ENCODE measurements at regions not wholly inside any gene's neighbourhood (a gene's known extent, or its start where the extent isn't known, plus 50 kb on each side); places are given as distances from the start of the nearest gene placed in this dataset.
"Not testable (repeated sequence)": the region's sequence is repeated elsewhere in the genome, so short reads cannot be mapped to it uniquely, and the experiment has no call there.

- no peak for DNase-seq
- Histone ChIP-seq H3K36me3 (no peaks in the 10 kb centered on the region), H3K9me3 (no peaks in the 10 kb centered on the region), H3K27ac (no peak overlapping the region), H3K4me1 (peaks cover 4% of the 10 kb centered on the region), H3K4me3 (no peak overlapping the region), H3K27me3 (peaks cover 52% of the 10 kb centered on the region)
- intact Hi-C loops (cut with DNase I) = no loop called here
- TF ChIP-seq CTCF (IDR thresholded peaks at IDR 0.05) = no peak
- ATAC-seq = no peak
Observed at GRCh38 chr4:112708772-112709171, 71.8 kb downstream of the LARP7 start.

GRCh38 chr4:112714922-112715901 lies 78.3 kb downstream of the LARP7 start:
- Histone ChIP-seq H3K27ac (no peak overlapping the region), H3K36me3 (no peaks in the 10 kb centered on the region), H3K27me3 (peaks cover 5% of the 10 kb centered on the region), H3K4me3 (no peak overlapping the region), H3K9me3 (no peaks in the 10 kb centered on the region), H3K4me1 (no peaks in the 10 kb centered on the region)
- DNase-seq (no peak), ATAC-seq (no peak)
- intact Hi-C loops (cut with DNase I) = no loop called here
- no peak for TF ChIP-seq CTCF (IDR thresholded peaks at IDR 0.05)

- Histone ChIP-seq H3K27me3 (no peaks in the 10 kb centered on the region), H3K36me3 (no peaks in the 10 kb centered on the region), H3K4me3 (no peak overlapping the region), H3K4me1 (no peaks in the 10 kb centered on the region), H3K27ac (no peak overlapping the region), H3K9me3 (no peaks in the 10 kb centered on the region)
- TF ChIP-seq CTCF (IDR thresholded peaks at IDR 0.05) = no peak
- intact Hi-C loops (cut with DNase I) = no loop called here
- DNase-seq = no peak
- ATAC-seq = no peak
Observed at GRCh38 chr4:112717856-112718255, 80.9 kb downstream of the LARP7 start.

GRCh38 chr4:112721627-112722026 lies 84.7 kb downstream of the LARP7 start:
- intact Hi-C loops (cut with DNase I) = no loop called here
- no peak for ATAC-seq

GRCh38 chr4:112726041-112726440 lies 89.1 kb downstream of the LARP7 start:
- Histone ChIP-seq H3K27ac (no peak overlapping the region), H3K27me3 (no peaks in the 10 kb centered on the region), H3K4me3 (no peak overlapping the region), H3K36me3 (no peaks in the 10 kb centered on the region), H3K4me1 (no peaks in the 10 kb centered on the region), H3K9me3 (no peaks in the 10 kb centered on the region)
- ATAC-seq (no peak), DNase-seq (no peak)
- TF ChIP-seq CTCF (IDR thresholded peaks at IDR 0.05) = no peak
- intact Hi-C loops (cut with DNase I) = no loop called here

More at GRCh38 chr4:112721627-112722026, 84.7 kb downstream of the LARP7 start:
- Histone ChIP-seq H3K27ac (no peak overlapping the region), H3K27me3 (no peaks in the 10 kb centered on the region), H3K36me3 (no peaks in the 10 kb centered on the region), H3K4me1 (no peaks in the 10 kb centered on the region), H3K9me3 (no peaks in the 10 kb centered on the region), H3K4me3 (no peak overlapping the region)
- no peak for DNase-seq
- TF ChIP-seq CTCF (IDR thresholded peaks at IDR 0.05) = no peak

- H3K4me3 ChIP-seq; H3K36me3 ChIP-seq; H3K4me1 ChIP-seq; ATAC-seq; H3K9me3 ChIP-seq; DNase-seq; H3K27ac ChIP-seq; intact Hi-C loops (cut with DNase I); H3K27me3 ChIP-seq: not testable (repeated sequence)
Observed at GRCh38 chr4:112727728-112728127, 90.8 kb downstream of the LARP7 start.

Data from upper lobe of right lung (tissue), 1 donor.